Mesodermal cell (in vitro differentiated cells): ENCODE measurements at regions not wholly inside any gene's neighbourhood (a gene's known extent, or its start where the extent isn't known, plus 50 kb on each side); places are given as distances from the start of the nearest gene placed in this dataset.
"Not testable (repeated sequence)": the region's sequence is repeated elsewhere in the genome, so short reads cannot be mapped to it uniquely, and the experiment has no call there.

Experiments used
- H3K27ac ChIP-seq: 2 replicates; pipeline ENCODE4 v1.7.0; 2013; ENCODE audit warnings: mild to moderate bottlenecking, low read depth, low read length, moderate library complexity; ENCODE audit not compliant: severe bottlenecking
- H3K36me3 ChIP-seq: 2 replicates; pipeline ENCODE4 v1.7.1; 2013; ENCODE audit warnings: mild to moderate bottlenecking, low read length, moderate library complexity; ENCODE audit not compliant: control insufficient read depth, insufficient read depth
- H3K4me1 ChIP-seq: one replicate; pipeline ENCODE4 v1.7.1; 2013; ENCODE audit warnings: mild to moderate bottlenecking, low read length; ENCODE audit not compliant: insufficient read depth, control insufficient read depth, poor library complexity, severe bottlenecking
- H3K4me3 ChIP-seq: 2 replicates; pipeline ENCODE4 v1.7.0; 2013; ENCODE audit warnings: low read length, control low read depth, mild to moderate bottlenecking; ENCODE audit not compliant: insufficient read depth, poor library complexity, severe bottlenecking; ENCODE audit errors: extremely low read depth
- H3K9me3 ChIP-seq: 2 replicates; pipeline ENCODE4 v1.7.1; 2013; ENCODE audit warnings: mild to moderate bottlenecking, low read length, moderate library complexity; ENCODE audit not compliant: control insufficient read depth
- WGBS, 2 experiments: methylation state at CpG; one replicate each; pipeline ENCODE4 v1.1.5; 2013; ENCODE audit warnings: missing lambda C conversion rate in 2 of 2; ENCODE audit not compliant: insufficient coverage in 2 of 2; 5-methylcytosine and 5-hydroxymethylcytosine counted together

- not testable (repeated sequence) for H3K27ac ChIP-seq, H3K4me3 ChIP-seq, H3K36me3 ChIP-seq, H3K9me3 ChIP-seq, H3K4me1 ChIP-seq
- WGBS, 2 experiments = 90 to 100% methylated on average over 1 to 4 of the region's 28 CpGs
Observed at GRCh38 chr13:37280231-37280630, 174.8 kb upstream of the CSNK1A1L start.

DNA sequence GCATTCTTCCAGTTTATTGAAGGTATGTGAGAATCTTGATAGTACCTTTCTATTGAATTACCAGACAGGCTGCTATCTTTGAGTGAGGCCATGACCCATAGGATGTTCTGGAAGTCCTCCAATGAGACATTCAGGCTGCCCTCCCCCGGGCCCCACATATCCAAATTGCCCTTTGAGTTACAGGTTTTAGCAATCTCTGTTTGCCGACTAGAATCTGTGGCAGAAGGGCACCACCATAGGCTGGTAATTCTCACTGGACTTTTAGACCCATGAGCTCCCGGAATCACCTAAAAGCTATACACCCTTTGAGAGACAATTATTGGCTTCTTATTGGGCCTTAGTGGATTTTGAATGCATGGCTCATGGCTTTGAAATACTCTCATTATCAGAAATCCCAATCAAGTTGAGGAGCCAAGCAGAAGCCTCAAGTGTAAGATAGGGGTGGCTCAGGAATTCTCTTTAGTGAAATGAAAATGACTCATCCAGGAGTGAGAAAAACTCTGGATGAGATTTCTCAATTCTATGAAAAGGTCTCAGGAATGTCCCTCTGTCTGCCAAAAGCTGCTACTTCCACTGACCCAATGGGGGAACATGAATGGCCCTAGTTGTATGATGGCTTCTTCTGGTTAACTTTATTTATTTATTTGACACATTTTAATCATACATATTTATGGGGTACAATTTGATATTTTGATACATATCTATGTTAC lies 172.1 kb upstream of the CSNK1A1L start:
- Histone ChIP-seq H3K36me3 (no peaks in the 10 kb centered on the region), H3K9me3 (no peaks in the 10 kb centered on the region), H3K27ac (peak overlapping the region; percentile 51), H3K4me1 (no peaks in the 10 kb centered on the region), H3K4me3 (no peak overlapping the region)
- 0 to 44% methylated on average over 1 to 2 of the region's 3 CpGs for WGBS, 2 experiments

DNA sequence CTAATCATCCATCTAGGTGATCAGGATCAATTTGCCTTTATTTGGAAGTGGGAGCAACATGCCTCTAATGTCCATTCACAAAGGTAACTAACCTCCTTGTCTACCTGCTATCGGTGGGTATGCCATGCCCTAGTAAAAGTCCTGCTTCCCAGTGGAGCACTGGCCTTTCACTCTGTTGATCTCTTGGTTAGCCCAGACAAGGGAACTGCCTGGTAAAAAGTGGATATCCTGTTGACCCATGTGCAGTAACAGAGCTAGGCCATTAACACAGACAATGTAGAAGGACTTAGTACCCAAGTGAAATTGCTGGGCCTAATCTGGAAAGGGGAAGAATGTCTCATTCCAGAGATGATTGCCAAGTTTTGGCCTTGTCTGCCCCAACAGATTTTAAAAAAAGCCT lies 171.5 kb upstream of the CSNK1A1L start:
- 100% methylated on average over 1 of the region's 1 CpG for WGBS, 2 experiments

GRCh38 chr13:37274569-37275497 lies 169.4 kb upstream of the CSNK1A1L start:
- Histone ChIP-seq H3K36me3 (no peaks in the 10 kb centered on the region), H3K27ac (no peak overlapping the region), H3K4me1 (no peaks in the 10 kb centered on the region), H3K4me3 (no peak overlapping the region), H3K9me3 (no peaks in the 10 kb centered on the region)
- 88 to 94% methylated on average over 2 to 4 of the region's 6 CpGs for WGBS, 2 experiments

More for the DNA sequence above, 171.5 kb upstream of the CSNK1A1L start:
- Histone ChIP-seq H3K36me3 (no peaks in the 10 kb centered on the region), H3K27ac (no peak overlapping the region), H3K4me1 (no peaks in the 10 kb centered on the region), H3K9me3 (no peaks in the 10 kb centered on the region), H3K4me3 (no peak overlapping the region)

GRCh38 chr13:37273836-37274235 lies 168.4 kb upstream of the CSNK1A1L start:
- no peak overlapping the region for H3K4me3 ChIP-seq
- H3K4me1 ChIP-seq = no peaks in the 10 kb centered on the region
- H3K9me3 ChIP-seq = no peaks in the 10 kb centered on the region
- H3K36me3 ChIP-seq = no peaks in the 10 kb centered on the region
- WGBS, 2 experiments = 60% methylated on average over 1 of the region's 1 CpG; no CpG with 5 or more reads in 1 of the 2 experiments
- no peak overlapping the region for H3K27ac ChIP-seq

DNA sequence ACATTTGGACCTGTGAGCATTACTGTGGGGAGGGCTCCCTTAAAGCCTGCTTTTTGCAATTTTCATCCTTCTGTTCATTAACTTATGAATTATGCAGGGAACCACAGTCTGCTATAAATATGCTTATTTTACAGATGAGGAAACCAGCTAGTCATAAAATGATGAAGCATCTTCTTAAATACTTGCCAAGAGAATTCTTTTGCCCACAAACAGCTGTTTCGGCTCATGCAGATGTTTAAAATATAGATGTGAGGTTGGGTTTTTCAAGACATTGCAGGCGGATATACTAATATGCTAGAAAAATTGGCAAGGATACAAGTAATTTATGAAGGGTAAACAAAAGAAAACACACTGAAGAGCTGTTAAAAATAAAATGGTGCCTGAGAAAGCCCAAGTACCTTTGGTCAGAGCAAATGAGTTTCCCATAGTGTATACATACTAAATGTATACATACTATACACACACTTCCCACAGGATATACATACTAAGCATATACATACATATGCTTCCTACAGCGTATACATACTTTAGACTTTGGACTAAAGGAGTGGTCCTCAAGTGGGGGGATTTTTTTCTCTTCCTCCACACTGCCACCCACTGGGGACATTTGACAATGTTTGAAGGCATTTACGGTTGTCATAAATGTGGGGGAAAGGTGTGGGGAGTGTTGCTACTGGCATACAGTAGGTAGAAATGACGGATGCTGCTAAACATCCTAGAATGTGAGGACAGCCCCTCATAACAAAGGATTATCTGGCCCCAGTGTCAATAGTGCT lies 164.9 kb upstream of the CSNK1A1L start:
- Histone ChIP-seq H3K9me3 (no peaks in the 10 kb centered on the region), H3K4me1 (no peaks in the 10 kb centered on the region), H3K36me3 (no peaks in the 10 kb centered on the region), H3K4me3 (no peak overlapping the region), H3K27ac (no peak overlapping the region)
- 87 to 90% methylated on average over 3 to 4 of the region's 5 CpGs for WGBS, 2 experiments

DNA sequence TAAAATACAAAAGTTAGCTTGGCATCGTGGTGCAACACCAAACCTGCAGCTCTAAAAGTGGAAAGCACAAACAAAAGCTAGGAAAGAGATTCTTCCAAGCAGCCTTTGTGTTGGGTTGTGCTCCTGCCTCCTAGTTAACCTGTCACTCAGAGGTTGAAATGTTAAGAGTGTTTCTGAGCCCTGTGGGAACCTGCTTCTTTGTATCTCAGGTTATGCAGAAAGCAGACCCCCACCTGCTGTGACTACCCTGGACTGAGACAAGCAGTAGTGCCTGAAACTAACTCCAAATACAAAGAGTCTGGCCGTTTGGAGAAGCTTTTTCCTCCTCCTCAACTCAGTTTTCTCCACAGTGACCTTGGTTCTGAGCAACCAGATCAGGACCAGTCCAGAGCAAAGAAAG lies 158.4 kb upstream of the CSNK1A1L start:
- Histone ChIP-seq H3K27ac (no peak overlapping the region), H3K4me3 (no peak overlapping the region), H3K4me1 (no peaks in the 10 kb centered on the region), H3K9me3 (peaks cover 12% of the 10 kb centered on the region), H3K36me3 (no peaks in the 10 kb centered on the region)
- 40 to 67% methylated on average over 1 of the region's 2 CpGs for WGBS, 2 experiments

- Histone ChIP-seq H3K36me3 (no peaks in the 10 kb centered on the region), H3K4me3 (no peak overlapping the region), H3K27ac (no peak overlapping the region), H3K9me3 (peaks cover 12% of the 10 kb centered on the region), H3K4me1 (no peaks in the 10 kb centered on the region)
- WGBS, 2 experiments = 82 to 83% methylated on average over 1 of the region's 2 CpGs
Observed at GRCh38 chr13:37257706-37258105, 152.2 kb upstream of the CSNK1A1L start.

GRCh38 chr13:37257051-37257450 lies 151.6 kb upstream of the CSNK1A1L start:
- H3K4me3 ChIP-seq = no peak overlapping the region
- H3K27ac ChIP-seq = no peak overlapping the region
- WGBS, 2 experiments = no CpG with 5 or more reads among the region's 1 CpG
- no peaks in the 10 kb centered on the region for H3K4me1 ChIP-seq
- peaks cover 11% of the 10 kb centered on the region for H3K9me3 ChIP-seq
- H3K36me3 ChIP-seq = no peaks in the 10 kb centered on the region

DNA sequence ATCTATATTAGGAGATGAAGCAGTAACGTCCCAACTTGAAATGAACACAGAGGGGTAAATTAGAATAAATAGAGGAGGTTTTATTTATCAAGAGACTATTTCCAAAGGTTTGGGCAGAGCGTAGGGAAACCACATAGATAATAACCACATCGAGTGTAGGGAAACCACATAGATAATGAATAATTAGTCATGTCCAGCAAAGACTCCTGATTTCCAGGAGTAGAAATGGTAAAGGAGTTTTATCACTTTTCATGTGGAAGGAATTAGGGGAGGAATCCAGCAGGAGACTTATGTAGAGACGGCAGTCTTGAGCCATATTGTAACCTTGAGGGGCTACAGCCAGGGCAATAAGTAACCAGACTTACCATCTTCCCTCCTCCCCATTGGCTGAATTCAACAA lies 136.3 kb upstream of the CSNK1A1L start:
- WGBS, 2 experiments = 80% methylated on average over 1 of the region's 4 CpGs; no CpG with 5 or more reads in 1 of the 2 experiments

More for the DNA sequence above, 136.3 kb upstream of the CSNK1A1L start:
- Histone ChIP-seq H3K4me1 (no peaks in the 10 kb centered on the region), H3K27ac (no peak overlapping the region), H3K9me3 (no peaks in the 10 kb centered on the region), H3K4me3 (no peak overlapping the region), H3K36me3 (no peaks in the 10 kb centered on the region)
